ENCODE measurements at regions not wholly inside any gene's neighbourhood (a gene's known extent, or its start where the extent isn't known, plus 50 kb on each side); places are given as distances from the start of the nearest gene placed in this dataset.
"Not testable (repeated sequence)": the region's sequence is repeated elsewhere in the genome, so short reads cannot be mapped to it uniquely, and the experiment has no call there.

DNA sequence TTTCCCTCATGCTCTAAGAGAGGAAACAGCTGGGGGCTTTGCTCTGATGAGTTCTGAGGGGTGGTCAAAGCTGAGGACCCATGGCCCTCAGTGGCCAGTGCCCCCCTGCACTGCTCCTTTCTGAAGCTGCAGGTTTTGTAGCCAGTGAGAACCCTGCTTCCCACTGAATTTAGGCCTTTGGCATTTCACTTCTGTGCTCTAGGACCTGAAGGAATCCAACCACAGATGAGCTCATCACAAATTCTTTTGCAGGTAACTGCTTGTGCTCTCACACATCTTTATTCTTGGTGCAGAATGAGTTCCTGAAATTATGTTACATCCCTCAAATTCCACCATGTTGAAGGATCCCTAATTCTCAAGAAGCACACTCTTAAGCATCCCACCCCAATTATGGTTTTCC lies 248.7 kb upstream of the IRF2BP2 start:
- no peak for DNase-seq

DNA sequence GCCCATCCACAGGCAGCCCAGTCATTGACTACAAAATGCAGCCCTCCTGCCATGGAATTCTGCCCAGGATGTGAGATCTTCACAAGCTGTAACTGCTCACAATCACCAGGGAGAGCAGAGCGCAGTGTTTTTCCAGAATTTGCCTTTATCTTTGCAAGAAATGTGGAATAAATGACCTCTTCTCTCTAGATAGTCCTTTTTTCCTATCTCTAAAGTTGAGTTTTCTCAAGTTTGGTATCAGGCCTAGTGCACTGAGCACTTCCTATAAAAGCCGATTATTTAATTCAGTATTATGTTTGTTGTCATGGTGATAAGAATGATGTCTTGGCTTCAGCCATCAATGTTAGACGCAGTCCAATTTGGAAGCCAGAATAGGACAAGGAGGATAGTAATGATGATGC lies 246.9 kb upstream of the IRF2BP2 start:
- no peak for DNase-seq

DNA sequence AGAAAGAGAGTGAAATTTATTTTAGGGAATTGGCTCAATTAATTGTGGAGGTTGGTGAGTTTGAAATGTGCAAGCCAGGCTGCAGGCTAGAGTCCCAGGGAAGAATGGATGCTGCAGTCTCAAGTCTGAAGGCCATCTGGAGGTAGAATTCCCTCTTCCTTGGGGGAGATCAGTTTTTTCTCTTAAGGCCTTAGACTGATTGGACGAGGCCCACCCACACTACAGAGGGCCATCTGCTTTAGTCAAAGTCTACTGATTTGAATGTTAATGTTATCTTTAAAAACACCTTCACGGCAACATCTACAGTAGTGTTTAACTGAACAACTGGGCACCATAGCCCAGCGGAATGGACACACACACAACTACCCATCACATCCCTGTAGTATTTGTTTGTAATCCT lies 245.9 kb upstream of the IRF2BP2 start:
- no peak for DNase-seq

GRCh38 chr1:234854645-234855039 lies 244.7 kb upstream of the IRF2BP2 start:
- no peak for DNase-seq

DNA sequence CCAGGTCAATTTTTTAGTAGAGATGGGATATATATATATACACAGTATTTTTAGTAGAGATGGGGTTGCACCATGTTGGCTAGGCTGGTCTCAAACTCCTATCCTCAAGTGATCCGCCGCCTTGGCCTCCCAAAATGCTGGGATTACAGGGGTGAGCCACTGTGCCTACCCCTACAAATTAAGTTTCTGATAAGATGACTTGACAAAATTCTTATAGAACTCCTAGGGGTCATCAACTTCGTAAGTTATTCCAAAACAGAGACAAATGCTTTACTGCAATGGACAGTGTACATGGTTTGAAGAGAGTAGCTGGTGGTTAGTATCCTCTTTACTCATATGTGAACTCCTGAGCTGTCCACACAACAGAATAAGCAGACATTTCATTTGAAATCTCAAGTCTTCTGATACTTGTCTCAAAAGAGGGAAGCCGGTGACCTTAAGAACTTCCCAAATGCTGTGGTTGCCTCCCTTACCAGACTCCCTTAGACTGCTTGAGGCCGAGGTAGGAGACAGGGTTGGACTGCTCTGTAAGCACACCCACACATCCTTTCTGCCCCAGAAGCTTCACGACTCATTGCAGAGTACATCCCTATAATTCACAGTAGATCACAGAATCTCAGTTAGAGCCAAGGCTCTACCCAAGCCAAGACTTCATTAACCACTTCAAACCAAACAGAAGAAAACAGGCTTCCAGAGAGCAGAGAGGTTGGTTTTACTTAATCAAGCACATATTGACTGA lies 244.1 kb upstream of the IRF2BP2 start:
- DNase-seq = no peak

DNA sequence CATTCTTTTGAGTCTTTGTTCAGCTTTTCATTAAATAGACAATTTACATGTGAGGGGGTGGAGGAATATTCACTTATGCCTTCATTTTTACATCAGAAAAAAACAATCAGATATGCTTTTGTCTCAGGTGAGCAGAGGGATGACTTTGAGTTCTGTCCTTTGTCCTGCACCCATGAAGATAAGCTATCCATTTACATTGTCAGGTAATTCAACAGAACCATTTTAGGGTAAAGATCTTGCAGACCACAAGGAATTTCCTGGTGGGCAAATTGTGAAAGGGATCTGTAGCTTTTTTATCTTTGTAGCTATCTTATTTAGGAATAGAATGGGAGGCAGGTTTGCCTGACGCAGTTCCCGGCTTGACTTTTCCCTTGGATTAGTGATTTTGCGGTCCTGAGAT lies 242.7 kb upstream of the IRF2BP2 start:
- no peak for DNase-seq

- no peak for DNase-seq
Observed at GRCh38 chr1:234851450-234852438, 241.8 kb upstream of the IRF2BP2 start.

DNA sequence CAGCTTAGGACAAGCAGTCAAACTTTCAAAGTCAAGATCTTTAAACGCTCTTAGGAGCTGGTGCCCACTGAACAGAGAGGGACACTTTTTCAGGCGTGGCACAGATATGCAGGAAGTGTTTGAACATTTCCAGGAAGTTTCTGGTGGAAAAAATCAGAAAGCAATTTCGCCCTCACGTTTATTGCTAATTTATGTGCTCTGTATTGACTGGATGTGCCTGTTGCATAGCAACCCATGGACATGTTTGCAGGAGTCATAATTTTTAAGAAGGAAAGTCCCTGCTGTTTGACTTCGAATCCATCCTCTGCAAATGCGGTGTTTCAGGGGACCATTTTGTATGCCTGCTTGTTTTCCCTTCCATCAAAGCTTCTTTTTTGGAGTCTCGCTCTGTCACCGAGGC lies 239.9 kb upstream of the IRF2BP2 start:
- DNase-seq = no peak

DNA sequence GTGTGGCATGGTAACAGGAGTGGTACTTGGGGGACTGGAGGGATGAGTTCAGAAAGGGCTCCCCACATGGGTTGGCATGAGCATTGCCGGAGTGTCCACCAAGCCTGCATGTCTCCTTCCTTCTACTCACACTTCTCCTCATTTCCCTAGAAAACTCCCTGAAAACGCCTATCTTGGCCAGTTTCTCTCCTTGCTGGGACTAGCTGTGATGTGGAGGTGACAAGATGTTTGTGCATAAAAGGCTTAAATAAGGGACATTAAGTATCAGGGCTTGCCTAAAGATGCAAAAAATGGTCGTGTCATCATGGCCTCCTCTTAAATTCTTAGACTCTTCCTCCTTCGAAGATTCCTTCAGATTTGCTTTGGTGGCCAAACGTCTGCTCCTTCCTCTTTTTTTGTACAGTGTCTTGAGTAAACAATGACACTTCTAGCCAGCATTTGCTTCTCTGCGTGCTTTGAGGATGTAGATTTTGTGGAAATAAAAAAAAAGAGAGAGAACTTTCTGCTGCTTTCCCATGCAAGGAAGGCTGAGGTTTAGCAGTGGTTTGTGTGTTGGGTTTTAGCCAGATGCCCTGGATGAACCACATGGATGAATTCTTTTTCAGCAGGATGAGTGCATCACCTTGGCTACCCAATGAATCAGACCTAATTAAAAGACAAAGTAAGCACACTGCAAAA lies 239.1 kb upstream of the IRF2BP2 start:
- no peak for DNase-seq

- not testable (repeated sequence) for DNase-seq
Observed at GRCh38 chr1:234846813-234847212, 236.8 kb upstream of the IRF2BP2 start.

DNA sequence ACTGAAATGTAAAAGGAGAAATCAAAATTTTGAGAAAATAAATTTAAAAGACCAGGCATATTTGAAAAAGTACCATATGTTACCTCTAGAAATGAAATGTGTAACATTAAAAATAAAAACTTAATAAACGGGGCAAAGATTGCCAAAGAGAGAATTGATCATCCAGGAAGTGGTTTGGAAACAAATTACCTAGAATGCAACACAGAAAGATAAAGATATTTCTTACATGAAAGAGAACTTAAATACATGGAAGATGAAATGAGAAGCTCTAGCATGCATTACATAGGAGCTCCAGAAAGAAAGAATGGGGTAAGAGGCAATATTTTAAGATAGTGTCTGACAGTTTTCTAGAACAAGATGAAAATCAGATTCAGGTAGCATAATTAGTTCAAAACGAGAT lies 235.9 kb upstream of the IRF2BP2 start:
- no peak for DNase-seq

DNA sequence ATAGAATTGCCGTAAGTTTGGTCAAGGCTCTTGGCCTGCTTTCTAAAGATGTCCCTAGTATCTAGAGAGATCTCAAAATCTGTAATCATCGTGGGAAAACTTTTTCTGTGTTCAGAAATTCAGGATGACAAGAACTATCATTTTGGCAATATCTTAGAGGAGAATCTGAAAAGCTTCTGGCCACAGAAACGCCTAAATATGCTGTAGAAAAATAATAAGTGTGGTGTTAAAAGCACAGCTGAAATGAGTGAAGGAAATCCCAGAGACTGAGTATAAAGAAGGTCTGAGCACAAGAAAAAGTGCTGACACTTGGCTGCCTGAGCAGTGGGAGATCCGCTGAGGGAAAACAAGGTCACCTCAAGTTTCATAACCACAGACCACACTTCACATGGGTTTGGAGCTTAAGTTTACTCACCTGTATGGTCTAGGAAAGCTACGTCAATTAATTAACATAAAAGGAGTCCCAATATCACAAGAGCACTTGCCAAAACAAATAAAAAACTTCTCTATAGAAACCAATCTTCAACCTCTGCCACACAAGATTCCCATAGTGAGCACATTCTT lies 235.2 kb upstream of the IRF2BP2 start:
- no peak for DNase-seq

- DNase-seq = no peak
Observed at GRCh38 chr1:234844479-234845031, 234.6 kb upstream of the IRF2BP2 start.

DNA sequence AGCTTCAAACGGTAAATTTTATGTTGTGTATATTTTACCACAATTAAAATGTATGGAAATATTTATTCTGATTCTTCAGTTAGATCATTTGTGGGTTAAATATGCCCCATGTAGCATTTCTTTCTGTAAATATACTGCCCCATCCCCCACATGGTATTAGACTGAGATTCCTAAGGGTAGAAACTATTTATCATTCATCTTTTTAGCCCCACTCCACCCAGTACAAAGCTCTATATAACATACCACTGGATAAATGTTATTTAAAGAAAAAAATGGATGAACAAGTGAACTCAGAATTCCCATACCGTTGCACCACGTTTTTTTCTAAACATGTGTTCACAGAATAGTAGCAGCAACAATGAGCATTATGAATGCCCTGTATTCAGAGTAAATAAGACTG lies 234.0 kb upstream of the IRF2BP2 start:
- DNase-seq = no peak

DNA sequence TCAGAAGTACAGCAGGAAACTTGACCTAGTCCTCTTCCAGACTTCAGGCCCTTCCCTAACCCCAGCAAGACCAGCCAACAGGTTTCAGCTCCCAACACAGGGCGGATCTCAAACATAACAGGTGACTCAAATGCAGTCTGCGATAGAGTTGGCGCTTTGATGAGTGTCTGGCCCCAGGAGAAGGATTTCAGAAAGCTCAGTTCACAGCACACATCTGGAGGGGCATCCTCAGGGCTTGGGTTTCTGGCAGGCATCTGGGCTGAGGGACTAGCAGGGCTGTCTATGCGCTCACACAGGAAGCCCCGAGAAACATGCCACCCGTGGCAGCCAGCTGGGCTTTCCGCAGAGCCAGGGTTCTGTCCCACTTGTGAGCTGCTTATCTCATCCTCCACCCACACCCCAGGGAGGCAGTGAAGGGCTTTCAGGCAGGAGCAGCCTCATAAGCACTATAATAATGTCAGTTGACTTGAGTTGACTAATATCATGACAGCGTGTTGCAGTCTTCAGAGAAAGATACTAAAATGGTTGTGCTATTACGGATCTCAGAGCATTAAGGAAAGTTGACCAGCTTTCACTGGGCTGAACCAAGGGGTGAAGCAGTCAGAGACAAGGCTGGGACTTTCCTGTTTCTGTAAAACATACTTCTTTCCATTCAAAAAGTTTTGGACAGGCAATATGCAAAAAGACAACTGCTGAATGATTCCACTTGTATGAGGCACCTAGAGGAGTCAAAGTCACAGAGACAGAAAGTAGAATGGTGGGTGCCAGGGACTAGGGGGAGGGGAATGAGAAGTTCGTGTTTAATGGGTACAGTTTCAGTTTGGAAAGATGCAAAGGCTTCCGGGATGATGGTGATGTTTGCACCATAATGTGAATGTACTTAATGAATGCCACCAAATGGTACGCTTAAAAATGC lies 233.0 kb upstream of the IRF2BP2 start:
- DNase-seq = no peak

DNA sequence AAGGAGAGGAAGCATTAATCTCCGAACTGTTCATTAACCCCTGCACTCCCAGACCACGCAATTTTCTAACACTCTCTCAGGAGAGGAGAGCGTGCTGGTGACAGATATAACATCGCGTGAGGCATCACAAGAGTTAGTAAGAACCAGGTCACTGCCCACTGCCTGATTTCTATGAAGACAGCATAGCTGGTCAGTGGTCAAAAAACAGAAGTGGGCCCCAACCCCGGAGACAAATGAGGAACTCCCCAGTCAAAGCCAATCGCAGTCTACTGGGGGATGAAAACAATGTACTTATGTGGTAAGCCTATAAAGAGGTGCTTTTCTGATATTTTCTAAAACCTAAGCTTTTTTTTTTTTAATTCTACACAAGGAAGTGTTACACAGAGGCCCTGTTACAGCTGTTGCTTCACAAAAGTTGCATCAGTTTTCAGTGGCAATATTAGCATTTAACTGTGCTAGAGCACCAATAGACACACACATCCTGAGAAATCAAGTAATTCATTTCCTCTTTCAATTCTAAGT lies 231.8 kb upstream of the IRF2BP2 start:
- DNase-seq = peak; percentile 50

DNA sequence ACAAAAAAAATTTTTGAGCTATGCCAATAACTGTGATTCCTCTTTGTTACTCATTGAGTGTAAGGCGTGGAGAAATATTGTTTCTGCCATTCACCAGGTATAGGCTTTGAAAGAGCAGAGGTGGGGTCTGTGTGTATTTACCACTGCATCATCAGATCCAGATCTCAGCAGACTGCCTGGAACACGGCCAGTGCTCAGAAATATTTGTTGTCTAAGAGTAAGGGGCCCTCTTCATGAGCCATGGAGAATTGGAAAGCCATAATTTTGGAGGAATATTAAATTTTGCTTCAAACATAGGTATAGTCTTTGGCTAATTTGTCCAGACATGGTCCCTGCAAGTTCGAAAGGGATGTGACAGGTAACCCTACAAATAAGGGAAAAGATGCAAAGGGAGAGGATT lies 231.3 kb upstream of the IRF2BP2 start:
- no peak for DNase-seq

- no peak for DNase-seq
Observed at GRCh38 chr1:234840843-234841242, 230.9 kb upstream of the IRF2BP2 start.

DNA sequence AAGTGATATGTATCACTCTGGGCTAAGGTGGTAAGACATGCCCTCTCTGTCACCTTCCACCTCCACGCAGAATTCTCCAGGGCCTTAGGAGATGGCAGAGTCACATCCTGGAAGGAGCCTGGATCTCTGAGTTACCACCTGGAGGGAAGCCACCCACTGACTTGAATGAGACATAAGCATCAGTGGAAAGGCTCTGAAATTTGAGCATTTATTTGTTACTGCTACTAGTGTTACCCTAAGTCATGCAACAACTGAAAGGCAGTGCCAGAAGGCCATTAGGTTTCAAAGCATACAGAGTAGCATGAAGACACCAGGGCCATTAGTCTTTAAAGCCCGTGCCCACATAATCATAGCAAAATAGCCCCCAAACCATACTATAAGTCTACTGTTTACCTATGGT lies 230.3 kb upstream of the IRF2BP2 start:
- no peak for DNase-seq

- peak; percentile 59 for DNase-seq
Observed at GRCh38 chr1:234839663-234840062, 229.7 kb upstream of the IRF2BP2 start.

GRCh38 chr1:234838820-234839219 lies 228.8 kb upstream of the IRF2BP2 start:
- DNase-seq = no peak

DNA sequence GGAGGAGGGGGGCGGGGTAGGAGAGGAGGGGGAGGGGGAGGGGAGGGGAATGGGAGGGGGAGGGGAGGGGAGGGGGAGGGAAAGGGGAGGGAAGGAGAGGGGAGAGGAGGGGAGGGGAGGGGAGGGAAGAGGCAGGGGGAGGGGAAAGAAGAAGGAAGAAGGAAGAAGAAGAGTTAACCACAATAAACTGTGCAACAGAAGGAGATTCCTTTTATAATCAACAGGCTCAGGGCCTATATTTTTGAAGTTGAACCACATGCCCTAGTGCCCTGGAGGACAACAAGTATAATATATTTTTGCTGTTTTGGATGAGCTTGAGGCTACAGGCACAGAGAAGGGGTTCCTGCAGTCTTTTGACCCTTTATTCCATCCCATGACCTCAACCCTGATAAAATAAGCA lies 228.2 kb upstream of the IRF2BP2 start:
- DNase-seq = no peak
